NOMO-1 treated with DMSO at 0.1 percent for 48 hours (cell line): ENCODE measurements at regions not wholly inside any gene's neighbourhood (a gene's known extent, or its start where the extent isn't known, plus 50 kb on each side); places are given as distances from the start of the nearest gene placed in this dataset.
"Not testable (repeated sequence)": the region's sequence is repeated elsewhere in the genome, so short reads cannot be mapped to it uniquely, and the experiment has no call there.

Source experiments
- DNase-seq: peaks from one replicate; lab custom pipeline; 2025; ENCODE audit not compliant: unreplicated experiment; lab: John Stamatoyannopoulos, UW

- no peak for DNase-seq
Observed at GRCh38 chr3:38966811-38967692, 84.7 kb downstream of the SCN11A start.

GRCh38 chr3:38964646-38965045 is 87.1 kb downstream of the SCN11A start:
- DNase-seq = no peak

DNA sequence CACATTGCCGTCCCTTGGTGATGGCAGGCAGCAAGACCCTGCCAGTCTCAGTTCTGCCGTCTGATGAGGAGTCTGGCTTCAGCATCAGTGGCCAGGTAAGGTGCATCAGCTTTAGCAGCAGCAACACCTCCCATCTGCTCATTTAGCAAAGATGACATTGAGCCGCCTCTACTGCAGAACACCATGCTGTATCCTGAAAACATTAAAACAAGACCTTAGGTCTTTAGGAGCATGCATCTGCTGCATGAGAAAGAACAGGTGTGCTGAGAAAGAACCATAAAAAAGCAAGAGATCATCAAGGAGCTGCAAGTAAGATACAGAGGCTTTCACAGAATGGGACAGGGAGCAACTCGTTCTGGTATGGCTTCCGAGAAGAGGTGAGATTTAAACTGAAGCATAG is 87.5 kb downstream of the SCN11A start:
- DNase-seq = no peak

GRCh38 chr3:38960953-38961622 is 90.7 kb downstream of the SCN11A start:
- peak; percentile 33 for DNase-seq

DNA sequence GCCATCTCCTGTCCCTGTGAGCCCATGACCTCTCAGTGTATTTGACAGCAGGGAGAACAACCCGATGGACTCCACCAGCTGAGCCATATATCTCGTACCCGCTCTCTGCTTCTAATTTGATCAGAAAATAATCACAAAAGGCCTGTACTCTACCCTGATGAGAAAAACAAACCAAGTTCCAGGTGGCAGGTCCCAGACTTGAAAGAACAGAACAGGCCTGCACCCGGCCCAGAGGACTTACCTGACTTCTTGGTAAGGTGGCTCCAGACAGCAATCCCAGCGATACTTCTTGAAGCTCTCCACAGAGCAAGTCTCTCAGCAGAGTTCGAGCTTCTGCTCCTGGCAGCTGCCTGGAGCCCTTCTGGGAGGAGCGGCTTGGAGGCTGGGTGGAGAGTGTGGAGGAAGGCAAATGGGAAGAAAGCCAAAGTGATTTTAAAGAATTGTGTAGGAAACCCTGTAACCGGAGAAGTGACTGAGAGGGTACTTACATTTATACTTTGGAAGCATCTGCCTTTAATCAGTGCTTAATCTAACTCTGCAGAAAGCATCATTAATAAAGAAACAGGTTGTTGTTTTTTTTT is 91.6 kb downstream of the SCN11A start:
- DNase-seq = no peak

GRCh38 chr3:38958026-38958720 is 93.6 kb downstream of the SCN11A start:
- no peak for DNase-seq

DNA sequence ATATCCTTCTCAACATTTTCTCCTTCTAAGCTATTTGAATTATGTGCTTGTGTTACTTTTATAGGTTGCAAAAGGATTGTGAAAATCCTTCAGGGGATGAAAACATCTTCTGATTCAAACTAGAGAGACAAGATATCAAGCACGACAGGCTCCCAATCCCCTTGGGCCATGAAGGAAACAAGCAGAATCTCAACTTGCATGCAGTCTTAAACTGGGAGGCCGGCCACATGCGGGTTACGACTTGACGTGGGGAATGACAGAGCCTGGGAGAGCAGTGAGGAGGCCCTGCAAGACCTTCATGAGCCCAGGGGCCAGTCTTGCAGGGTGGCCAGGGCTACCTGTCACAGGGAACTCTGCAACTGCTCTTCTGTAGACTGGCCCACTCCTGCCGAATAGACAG is 94.4 kb downstream of the SCN11A start:
- no peak for DNase-seq

- no peak for DNase-seq
Observed at GRCh38 chr3:38952721-38953120, 99.0 kb downstream of the SCN11A start.

DNA sequence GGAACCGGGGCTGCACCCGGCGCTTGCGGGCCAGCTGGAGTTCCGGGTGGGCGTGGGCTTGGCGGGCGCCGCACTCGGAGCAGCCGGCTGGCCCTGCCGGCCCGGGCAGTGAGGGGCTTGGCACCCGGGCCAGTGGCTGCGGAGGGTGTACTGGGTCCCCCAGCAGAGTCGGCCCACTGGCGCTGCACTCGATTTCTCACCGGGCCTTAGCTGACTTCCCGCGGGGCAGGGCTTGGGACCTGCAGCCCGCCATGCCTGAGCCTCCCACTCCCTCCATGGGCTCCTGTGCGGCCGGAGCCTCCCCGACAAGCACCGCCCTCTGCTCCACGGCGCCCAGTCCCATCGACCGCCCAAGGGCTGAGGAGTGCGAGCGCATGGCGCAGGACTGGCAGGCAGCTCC is 100.6 kb downstream of the SCN11A start:
- DNase-seq = not testable (repeated sequence)

DNA sequence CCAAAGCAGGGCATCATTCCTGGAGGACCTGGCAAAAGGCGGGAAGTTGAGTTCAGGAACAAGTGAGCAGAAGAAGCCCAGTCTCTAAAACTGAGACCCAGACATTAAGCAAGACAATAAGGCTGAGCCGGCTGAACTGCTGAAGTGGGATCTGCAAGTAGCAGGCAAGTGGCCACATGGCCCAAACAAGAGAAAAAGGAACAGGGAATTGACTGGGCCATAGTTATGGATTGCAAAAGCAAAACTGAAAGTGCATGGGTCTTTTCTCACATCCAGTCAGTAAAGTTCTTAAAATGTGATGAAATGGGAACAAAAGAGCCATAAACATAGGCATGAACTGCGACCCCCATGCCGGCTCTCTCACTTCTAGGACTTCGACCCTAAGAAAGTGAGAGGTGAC is 101.2 kb downstream of the SCN11A start:
- peak; percentile 31 for DNase-seq

- no peak for DNase-seq
Observed at GRCh38 chr3:38949994-38950393, 101.8 kb downstream of the SCN11A start.

DNA sequence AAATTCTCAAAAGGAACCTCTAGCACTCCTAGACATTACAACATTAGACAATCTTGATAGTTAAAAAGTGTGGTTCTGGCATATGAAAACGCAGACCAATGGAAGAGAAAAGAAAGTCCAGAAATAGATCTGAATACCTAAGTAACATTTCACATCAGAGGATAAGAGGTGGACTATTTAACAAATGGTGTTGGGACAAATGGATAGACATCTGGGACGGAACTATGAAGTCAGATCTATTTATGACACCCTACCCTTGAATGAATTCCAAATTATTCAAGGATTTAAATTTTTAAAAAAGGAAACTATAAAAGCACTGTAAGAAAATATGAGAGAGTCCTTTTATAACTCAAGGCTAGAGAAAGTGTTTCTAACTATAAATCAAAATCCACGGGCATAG is 111.3 kb downstream of the SCN11A start:
- no peak for DNase-seq

DNA sequence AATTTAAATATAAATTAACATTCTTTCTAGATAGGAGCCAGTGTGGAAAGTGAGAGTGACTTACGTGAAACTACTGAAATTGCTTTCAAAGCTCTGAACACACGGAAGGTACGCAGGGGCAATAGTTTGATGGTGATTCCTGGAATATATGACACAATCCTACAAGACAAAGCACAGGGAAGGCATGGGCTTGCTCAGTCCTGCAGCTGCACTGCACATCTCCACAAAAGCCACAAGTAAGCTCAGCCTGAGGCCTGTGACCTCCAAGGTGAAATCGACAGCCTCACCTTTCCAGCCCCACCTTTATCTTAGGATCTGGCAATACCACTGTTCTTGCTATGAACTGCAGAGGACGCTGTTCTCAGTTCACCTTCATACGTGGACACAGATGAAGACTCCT is 109.3 kb upstream of the SCN10A start:
- no peak for DNase-seq

- no peak for DNase-seq
Observed at GRCh38 chr3:38916706-38917105, 100.7 kb upstream of the SCN10A start.

GRCh38 chr3:38907426-38907825 is 91.4 kb upstream of the SCN10A start:
- DNase-seq = no peak

DNA sequence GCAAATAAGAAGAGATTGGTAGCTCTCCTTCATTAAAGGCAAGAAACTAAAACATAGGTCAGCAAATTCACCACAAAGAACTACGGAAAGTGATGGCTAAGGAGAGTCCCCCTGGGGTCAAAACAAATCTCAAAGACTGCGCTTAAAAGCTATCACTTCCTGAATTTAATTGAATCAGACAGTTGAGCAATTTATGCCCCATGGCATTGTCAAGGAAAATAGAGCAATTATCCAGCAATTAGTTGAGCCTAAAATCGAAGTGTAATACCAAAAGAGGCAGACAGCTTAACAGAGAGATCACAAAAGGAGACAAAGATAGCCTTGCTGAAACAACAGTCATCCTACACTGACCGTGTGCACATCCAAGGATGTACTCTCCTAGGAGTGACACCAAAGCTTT is 74.4 kb upstream of the SCN10A start:
- DNase-seq = no peak

DNA sequence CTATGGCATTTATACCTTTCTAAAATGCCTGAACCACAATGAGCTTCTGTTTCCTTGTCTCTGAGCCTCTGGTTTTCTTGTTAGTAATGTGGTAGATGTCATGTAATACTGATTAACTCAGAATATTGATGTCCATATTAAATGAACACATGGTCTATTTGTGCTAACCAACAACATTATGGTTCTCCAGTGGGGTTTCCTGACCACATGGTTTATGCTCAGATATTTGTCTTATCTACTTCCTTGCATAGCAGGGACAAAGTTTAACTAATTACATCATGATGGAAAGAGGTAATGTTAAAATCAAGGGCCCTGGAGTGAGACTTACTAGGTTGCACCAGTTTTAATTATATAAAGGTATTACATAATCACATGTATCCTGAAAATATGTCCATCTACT is 62.6 kb upstream of the SCN10A start:
- DNase-seq = no peak
